ENCODE measurements at regions not wholly inside any gene's neighbourhood (a gene's known extent, or its start where the extent isn't known, plus 50 kb on each side); places are given as distances from the start of the nearest gene placed in this dataset.

GRCh38 chr20:11323816-11324215 lies 593.9 kb upstream of the BTBD3 start:
- TF ChIP-seq ELF4 (CRISPR knock-in tag; IDR thresholded peaks at IDR 0.05; ENCODE audit: low read depth) (no peak), ZNF425 (CRISPR knock-in tag; conservative IDR thresholded peaks at IDR 0.05) (no peak), PRRX2 (CRISPR knock-in tag; IDR thresholded peaks at IDR 0.05) (no peak), NFATC4 (CRISPR knock-in tag; IDR thresholded peaks at IDR 0.05) (no peak), IRF2 (CRISPR knock-in tag; IDR thresholded peaks at IDR 0.05; ENCODE audit: borderline replicate concordance, low read depth) (no peak), EMX1 (CRISPR knock-in tag; IDR thresholded peaks at IDR 0.05) (no peak), HMGA2 (CRISPR knock-in tag; IDR thresholded peaks at IDR 0.05) (no peak)
- peaks cover 3% of the 10 kb centered on the region; the same call in 1 of the 2 replicates for H3K4me1 Mint-ChIP-seq
- no peak overlapping the region for H3K27ac Mint-ChIP-seq
- DNase-seq (ENCODE audit: low spot score) (no peak), ATAC-seq (no peak)
- peaks cover 12% of the 10 kb centered on the region for H3K36me3 Mint-ChIP-seq
- CTCF ChIA-PET: no interaction called here
- no peaks in the 10 kb centered on the region for H3K27me3 Mint-ChIP-seq (ENCODE audit: low read depth)
- H3K9me3 Mint-ChIP-seq: peaks cover 39% of the 10 kb centered on the region
- POLR2A ChIA-PET: no interaction called here
- H3K4me3 Mint-ChIP-seq: no peak overlapping the region

GRCh38 chr20:11324990-11325389 lies 592.7 kb upstream of the BTBD3 start:
- CTCF ChIA-PET: no interaction called here
- Mint-ChIP-seq H3K4me1 (peaks cover 7% of the 10 kb centered on the region; the same call in 1 of the 2 replicates), H3K36me3 (peaks cover 12% of the 10 kb centered on the region), H3K4me3 (no peak overlapping the region), H3K27me3 (ENCODE audit: low read depth) (no peaks in the 10 kb centered on the region), H3K27ac (no peak overlapping the region), H3K9me3 (peaks cover 29% of the 10 kb centered on the region)
- ATAC-seq: no peak
- POLR2A ChIA-PET: no interaction called here
- no peak for TF ChIP-seq E2F5 (CRISPR knock-in tag; IDR thresholded peaks at IDR 0.05)
- no peak for TF ChIP-seq ZSCAN18 (CRISPR knock-in tag; IDR thresholded peaks at IDR 0.05)
- TF ChIP-seq SMAD4 (CRISPR knock-in tag; IDR thresholded peaks at IDR 0.05): no peak
- no peak for TF ChIP-seq SP1 (CRISPR knock-in tag; conservative IDR thresholded peaks at IDR 0.05)
- TF ChIP-seq, protein P1, sequence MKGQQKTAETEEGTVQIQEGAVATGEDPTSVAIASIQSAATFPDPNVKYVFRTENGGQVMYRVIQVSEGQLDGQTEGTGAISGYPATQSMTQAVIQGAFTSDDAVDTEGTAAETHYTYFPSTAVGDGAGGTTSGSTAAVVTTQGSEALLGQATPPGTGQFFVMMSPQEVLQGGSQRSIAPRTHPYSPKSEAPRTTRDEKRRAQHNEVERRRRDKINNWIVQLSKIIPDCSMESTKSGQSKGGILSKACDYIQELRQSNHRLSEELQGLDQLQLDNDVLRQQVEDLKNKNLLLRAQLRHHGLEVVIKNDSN (CRISPR knock-in tag; IDR thresholded peaks at IDR 0.05): no peak
- no peak for TF ChIP-seq AFF4 (CRISPR knock-in tag; IDR thresholded peaks at IDR 0.05; ENCODE audit: borderline replicate concordance)
- TF ChIP-seq, protein P2, sequence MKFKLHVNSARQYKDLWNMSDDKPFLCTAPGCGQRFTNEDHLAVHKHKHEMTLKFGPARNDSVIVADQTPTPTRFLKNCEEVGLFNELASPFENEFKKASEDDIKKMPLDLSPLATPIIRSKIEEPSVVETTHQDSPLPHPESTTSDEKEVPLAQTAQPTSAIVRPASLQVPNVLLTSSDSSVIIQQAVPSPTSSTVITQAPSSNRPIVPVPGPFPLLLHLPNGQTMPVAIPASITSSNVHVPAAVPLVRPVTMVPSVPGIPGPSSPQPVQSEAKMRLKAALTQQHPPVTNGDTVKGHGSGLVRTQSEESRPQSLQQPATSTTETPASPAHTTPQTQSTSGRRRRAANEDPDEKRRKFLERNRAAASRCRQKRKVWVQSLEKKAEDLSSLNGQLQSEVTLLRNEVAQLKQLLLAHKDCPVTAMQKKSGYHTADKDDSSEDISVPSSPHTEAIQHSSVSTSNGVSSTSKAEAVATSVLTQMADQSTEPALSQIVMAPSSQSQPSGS (CRISPR knock-in tag; IDR thresholded peaks at IDR 0.05; ENCODE audit: borderline replicate concordance, low read depth): no peak
- TF ChIP-seq JUN (CRISPR knock-in tag; IDR thresholded peaks at IDR 0.05): no peak
- TF ChIP-seq ZNF121 (CRISPR knock-in tag; IDR thresholded peaks at IDR 0.05): no peak
- no peak for TF ChIP-seq ZNF281 (CRISPR knock-in tag; IDR thresholded peaks at IDR 0.05)
- TF ChIP-seq ZNF671 (CRISPR knock-in tag; IDR thresholded peaks at IDR 0.05): no peak
- no peak for DNase-seq (ENCODE audit: low spot score)
